Body of pancreas (tissue), 4 donors: ENCODE measurements at regions not wholly inside any gene's neighbourhood (a gene's known extent, or its start where the extent isn't known, plus 50 kb on each side); places are given as distances from the start of the nearest gene placed in this dataset.

Source experiments
- ATAC-seq: fragments of 150-250 bp; one replicate; pipeline ENCODE4 v1.9.1; 2016
- DNase-seq, 4 donors: peaks; one replicate each; pipeline ENCODE4 v3.0.0-alpha.2; 2019
- H3K27ac ChIP-seq, 4 donors: fragments of 200-600 bp; sonication (generic); 1 replicate in 3 of 4; 2 replicates in 1 of 4; pipeline versions ENCODE4 v1.5.1 to v1.6.1; 2016 to 2019; ENCODE audit warnings: mild to moderate bottlenecking in 1 of 4, mixed read lengths in 1 of 4, moderate library complexity in 1 of 4
- H3K27me3 ChIP-seq, 2 donors: fragments of 200-600 bp; sonication (generic); one replicate each; pipeline ENCODE4 v1.6.0; 2016; ENCODE audit warnings: mild to moderate bottlenecking in 1 of 2
- H3K36me3 ChIP-seq, 2 donors: fragments of 200-600 bp; sonication (generic); replicated peaks in 1 of 2; 2 replicates each; pipeline ENCODE4 v1.5.1; 2016; ENCODE audit warnings: low read depth in 2 of 2; ENCODE audit not compliant: insufficient read depth in 1 of 2
- H3K4me1 ChIP-seq: fragments of 200-600 bp; sonication (generic); one replicate; pipeline ENCODE4 v1.6.0; 2016
- H3K4me3 ChIP-seq, 2 donors: fragments of 200-600 bp; sonication (generic); 1 replicate in 1 of 2; 2 replicates in 1 of 2; pipeline ENCODE4 v1.5.1; 2016 to 2019
- H3K9me3 ChIP-seq, 3 donors: fragments of 200-600 bp; sonication (generic); 1 replicate in 2 of 3; 2 replicates in 1 of 3; pipeline ENCODE4 v1.5.1; 2016
- POLR2A ChIP-seq, 3 donors: fragments of 450-650 bp; IDR thresholded peaks; one replicate each; pipeline ENCODE4 v1.6.1; 2016; ENCODE audit warnings: antibody characterized with exemption in 3 of 3, mild to moderate bottlenecking in 2 of 3
- WGBS, 2 donors: methylation state at CpG; one replicate each; pipeline ENCODE4 v1.1.5; 2017; 5-methylcytosine and 5-hydroxymethylcytosine counted together
- intact Hi-C: fragments of 100-400 bp; cut with DNase I; formaldehyde crosslinking; loops from one replicate; pipeline ENCODE4 v1.15.1; 2023
- TF ChIP-seq, protein P1 (sequence below), 7 experiments: fragments of 450-650 bp in 4 of 7; fragments of 200-600 bp in 3 of 7; sonication (generic) in 3 of 7; IDR thresholded peaks; one replicate each; pipeline ENCODE4 v1.5.1; 2016 to 2019; ENCODE audit warnings: antibody characterized with exemption in 7 of 7

DNA sequence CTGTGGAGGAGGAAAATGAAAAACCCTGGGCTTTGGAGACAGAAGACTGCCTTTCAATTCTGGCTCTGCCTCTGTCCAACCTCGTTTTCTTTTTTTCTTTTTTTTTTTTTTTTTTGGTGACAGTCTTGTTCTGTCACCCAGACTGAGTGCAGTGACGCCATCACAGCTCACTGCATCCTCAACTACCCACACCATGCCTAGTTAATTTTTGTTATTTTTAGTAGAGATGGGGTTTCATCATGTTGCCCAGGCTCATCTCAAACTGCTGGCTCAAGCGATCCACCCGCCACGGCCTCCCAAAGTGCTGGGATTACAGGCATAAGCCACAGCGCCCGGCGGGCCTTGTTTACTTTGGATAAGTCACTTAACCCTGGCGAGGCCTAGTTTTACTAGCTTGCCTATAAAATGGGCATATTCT, 66.3 kb upstream of the SLC25A26 start:
- no peak overlapping the region for H3K27ac ChIP-seq
- no peak for TF ChIP-seq POLR2A (IDR thresholded peaks at IDR 0.05)
- TF ChIP-seq, protein P1, sequence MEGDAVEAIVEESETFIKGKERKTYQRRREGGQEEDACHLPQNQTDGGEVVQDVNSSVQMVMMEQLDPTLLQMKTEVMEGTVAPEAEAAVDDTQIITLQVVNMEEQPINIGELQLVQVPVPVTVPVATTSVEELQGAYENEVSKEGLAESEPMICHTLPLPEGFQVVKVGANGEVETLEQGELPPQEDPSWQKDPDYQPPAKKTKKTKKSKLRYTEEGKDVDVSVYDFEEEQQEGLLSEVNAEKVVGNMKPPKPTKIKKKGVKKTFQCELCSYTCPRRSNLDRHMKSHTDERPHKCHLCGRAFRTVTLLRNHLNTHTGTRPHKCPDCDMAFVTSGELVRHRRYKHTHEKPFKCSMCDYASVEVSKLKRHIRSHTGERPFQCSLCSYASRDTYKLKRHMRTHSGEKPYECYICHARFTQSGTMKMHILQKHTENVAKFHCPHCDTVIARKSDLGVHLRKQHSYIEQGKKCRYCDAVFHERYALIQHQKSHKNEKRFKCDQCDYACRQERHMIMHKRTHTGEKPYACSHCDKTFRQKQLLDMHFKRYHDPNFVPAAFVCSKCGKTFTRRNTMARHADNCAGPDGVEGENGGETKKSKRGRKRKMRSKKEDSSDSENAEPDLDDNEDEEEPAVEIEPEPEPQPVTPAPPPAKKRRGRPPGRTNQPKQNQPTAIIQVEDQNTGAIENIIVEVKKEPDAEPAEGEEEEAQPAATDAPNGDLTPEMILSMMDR (IDR thresholded peaks at IDR 0.05), result no peak
- no peaks in the 10 kb centered on the region for H3K36me3 ChIP-seq
- H3K9me3 ChIP-seq, result no peaks in the 10 kb centered on the region
- H3K4me1 ChIP-seq, result no peaks in the 10 kb centered on the region
- no peak for DNase-seq
- no peak overlapping the region for H3K4me3 ChIP-seq
- no peaks in the 10 kb centered on the region for H3K27me3 ChIP-seq
- intact Hi-C loops, result no loop called here
- 72 to 77% methylated on average over 9 of the region's 9 CpGs for WGBS, 2 donors
- no peak for ATAC-seq

DNA sequence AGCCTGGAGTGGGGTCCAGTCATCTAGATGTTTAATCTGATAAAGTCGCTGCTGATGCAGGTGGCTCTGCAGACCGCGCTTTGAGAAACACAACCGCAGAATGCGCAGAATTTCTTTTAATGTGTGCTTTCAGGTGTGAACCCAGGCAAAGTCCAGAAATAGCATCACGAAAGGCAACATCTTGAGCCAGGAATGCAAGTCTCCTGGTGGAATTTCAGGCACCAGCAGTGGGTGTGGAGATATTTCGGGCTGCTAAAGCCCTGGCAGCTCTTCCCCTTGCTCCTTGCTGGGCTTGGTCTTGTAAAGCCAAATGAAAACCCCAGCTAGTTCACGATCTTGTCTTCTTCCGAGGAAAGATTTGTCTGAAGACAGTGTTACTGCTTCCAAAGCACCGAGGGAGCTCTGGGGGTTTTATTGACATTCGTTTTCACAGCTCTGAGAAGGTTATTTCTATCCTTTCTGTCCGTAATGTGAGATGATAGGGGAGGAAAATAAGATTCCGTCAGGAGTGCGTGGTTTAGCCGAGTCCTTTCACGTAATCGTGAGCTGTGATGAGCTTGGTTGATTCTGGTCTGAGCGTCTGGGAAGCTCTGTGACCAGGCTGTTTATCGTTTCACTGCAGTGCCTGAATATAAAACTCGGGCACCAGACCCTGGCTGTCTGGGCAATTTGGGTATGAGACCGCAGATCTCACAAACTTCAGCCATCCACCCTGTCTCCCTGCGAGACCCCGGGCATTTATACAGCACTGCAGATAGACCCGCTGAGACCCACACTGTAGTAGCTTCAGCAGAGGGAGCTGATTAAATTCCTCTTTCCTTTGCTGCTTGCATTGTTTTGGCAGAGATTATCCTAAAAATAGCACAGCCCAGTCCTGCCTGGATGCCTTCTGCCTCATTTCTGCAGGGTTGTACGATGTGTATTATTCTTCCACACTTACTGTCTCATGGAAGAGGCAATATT, 67.0 kb upstream of the SLC25A26 start:
- no peaks in the 10 kb centered on the region for H3K9me3 ChIP-seq
- no peak for DNase-seq
- TF ChIP-seq, protein P1 (IDR thresholded peaks at IDR 0.05), result no peak
- no peak for TF ChIP-seq POLR2A (IDR thresholded peaks at IDR 0.05)
- H3K27me3 ChIP-seq, result no peaks in the 10 kb centered on the region
- 51 to 66% methylated on average over 25 of the region's 25 CpGs for WGBS, 2 donors
- no peak overlapping the region for H3K27ac ChIP-seq
- H3K4me1 ChIP-seq, result no peaks in the 10 kb centered on the region
- ATAC-seq, result no peak
- no peaks in the 10 kb centered on the region for H3K36me3 ChIP-seq
- intact Hi-C loops, result no loop called here
- H3K4me3 ChIP-seq, result no peak overlapping the region

DNA sequence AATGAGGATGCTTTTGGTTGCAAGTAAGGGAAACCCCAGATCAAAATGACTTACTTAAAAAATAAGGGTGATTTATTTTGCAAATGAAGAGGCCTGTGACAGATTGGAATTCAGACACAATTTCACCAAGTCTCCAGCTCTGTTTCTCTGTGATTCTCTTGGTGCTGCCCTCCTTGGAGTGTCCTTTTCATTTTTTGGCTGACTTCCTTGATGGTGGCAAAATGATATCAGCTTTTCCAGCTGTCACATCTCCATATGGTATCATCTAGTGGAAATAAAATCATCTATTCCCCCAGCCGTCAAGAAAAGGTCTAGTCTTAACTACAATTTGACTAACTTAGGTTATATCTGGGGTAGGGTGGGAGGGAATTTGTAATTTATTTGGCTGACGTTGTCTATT, 68.5 kb upstream of the SLC25A26 start:
- Histone ChIP-seq H3K4me1 (no peaks in the 10 kb centered on the region), H3K36me3 (no peaks in the 10 kb centered on the region), H3K4me3 (no peak overlapping the region), H3K27ac (no peak overlapping the region), H3K9me3 (no peaks in the 10 kb centered on the region), H3K27me3 (no peaks in the 10 kb centered on the region)
- ATAC-seq (no peak), DNase-seq (no peak)
- intact Hi-C loops, result no loop called here
- no peak for TF ChIP-seq POLR2A (IDR thresholded peaks at IDR 0.05)
- TF ChIP-seq, protein P1 (IDR thresholded peaks at IDR 0.05), result no peak
- WGBS, 2 donors, result 32 to 83% methylated on average over 2 of the region's 2 CpGs

GRCh38 chr3:66150977-66151376, 69.8 kb upstream of the SLC25A26 start:
- Histone ChIP-seq H3K9me3 (no peaks in the 10 kb centered on the region), H3K36me3 (no peaks in the 10 kb centered on the region), H3K27ac (no peak overlapping the region), H3K27me3 (no peaks in the 10 kb centered on the region), H3K4me3 (no peak overlapping the region), H3K4me1 (no peaks in the 10 kb centered on the region)
- TF ChIP-seq, protein P1 (IDR thresholded peaks at IDR 0.05), result no peak
- TF ChIP-seq POLR2A (IDR thresholded peaks at IDR 0.05), result no peak
- no peak for ATAC-seq
- WGBS, 2 donors, result 91 to 96% methylated on average over 5 of the region's 5 CpGs
- no peak for DNase-seq
- intact Hi-C loops, result no loop called here
